ENCODE measurements at regions not wholly inside any gene's neighbourhood (a gene's known extent, or its start where the extent isn't known, plus 50 kb on each side); places are given as distances from the start of the nearest gene placed in this dataset.

- TF ChIP-seq, protein P1, sequence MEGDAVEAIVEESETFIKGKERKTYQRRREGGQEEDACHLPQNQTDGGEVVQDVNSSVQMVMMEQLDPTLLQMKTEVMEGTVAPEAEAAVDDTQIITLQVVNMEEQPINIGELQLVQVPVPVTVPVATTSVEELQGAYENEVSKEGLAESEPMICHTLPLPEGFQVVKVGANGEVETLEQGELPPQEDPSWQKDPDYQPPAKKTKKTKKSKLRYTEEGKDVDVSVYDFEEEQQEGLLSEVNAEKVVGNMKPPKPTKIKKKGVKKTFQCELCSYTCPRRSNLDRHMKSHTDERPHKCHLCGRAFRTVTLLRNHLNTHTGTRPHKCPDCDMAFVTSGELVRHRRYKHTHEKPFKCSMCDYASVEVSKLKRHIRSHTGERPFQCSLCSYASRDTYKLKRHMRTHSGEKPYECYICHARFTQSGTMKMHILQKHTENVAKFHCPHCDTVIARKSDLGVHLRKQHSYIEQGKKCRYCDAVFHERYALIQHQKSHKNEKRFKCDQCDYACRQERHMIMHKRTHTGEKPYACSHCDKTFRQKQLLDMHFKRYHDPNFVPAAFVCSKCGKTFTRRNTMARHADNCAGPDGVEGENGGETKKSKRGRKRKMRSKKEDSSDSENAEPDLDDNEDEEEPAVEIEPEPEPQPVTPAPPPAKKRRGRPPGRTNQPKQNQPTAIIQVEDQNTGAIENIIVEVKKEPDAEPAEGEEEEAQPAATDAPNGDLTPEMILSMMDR (IDR thresholded peaks at IDR 0.05), result no peak
- no peak for TF ChIP-seq POLR2AphosphoS5 (IDR thresholded peaks at IDR 0.05)
Measured at GRCh38 chr11:81000334-81000733, 1559.5 kb upstream of the TENM4 start.

All from sigmoid colon (tissue), 4 donors.